Ishikawa (cell line): ENCODE measurements at regions not wholly inside any gene's neighbourhood (a gene's known extent, or its start where the extent isn't known, plus 50 kb on each side); places are given as distances from the start of the nearest gene placed in this dataset.

Experiments used
- CREB1 ChIP-seq: IDR thresholded peaks from 2 replicates; pipeline ENCODE4 v1.6.1; 2012; ENCODE audit warnings: low read depth
- REST ChIP-seq: IDR thresholded peaks from 2 replicates; pipeline ENCODE4 v1.6.1; 2012; ENCODE audit warnings: low read depth, mild to moderate bottlenecking
- YY1 ChIP-seq: IDR thresholded peaks from 2 replicates; pipeline ENCODE4 v1.6.1; 2012; ENCODE audit warnings: low read depth

- TF ChIP-seq REST (peak; percentile 83), CREB1 (no peak), YY1 (no peak)
Measured at GRCh38 chr2:239688122-239688681, 287.4 kb upstream of the HDAC4 start.
